ENCODE measurements at regions not wholly inside any gene's neighbourhood (a gene's known extent, or its start where the extent isn't known, plus 50 kb on each side); places are given as distances from the start of the nearest gene placed in this dataset.

DNA sequence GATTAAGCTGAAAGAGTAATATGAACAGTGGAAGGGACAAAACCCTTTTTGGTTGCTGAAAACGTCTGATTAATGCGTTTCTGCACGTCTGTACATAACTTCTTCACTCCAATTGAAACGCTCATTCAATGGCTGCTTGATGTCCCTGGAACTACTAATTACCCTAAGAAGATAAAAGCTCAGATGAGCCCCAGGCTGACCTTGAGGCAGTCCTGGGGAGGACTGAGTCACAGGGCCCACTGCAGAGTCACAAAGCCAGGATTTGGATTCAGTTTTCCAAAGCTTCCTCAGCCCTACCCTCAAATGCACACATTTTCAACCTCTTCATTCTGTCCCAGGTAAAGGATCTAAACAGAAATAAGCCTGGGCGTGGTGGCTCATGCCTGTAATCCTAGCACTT lies 75.0 kb upstream of the FLT1 start:
- Histone ChIP-seq H3K27me3 (ENCODE audit: insufficient read depth, low read length) (no peaks in the 10 kb centered on the region), H3K4me2 (ENCODE audit: insufficient read depth, low read length) (no peak overlapping the region), H3K4me3 (ENCODE audit: insufficient read depth, low read length) (no peak overlapping the region), H4K20me1 (ENCODE audit: insufficient read depth, low read length) (no peaks in the 10 kb centered on the region), H3K9me3 (ENCODE audit: low read depth, low read length) (no peaks in the 10 kb centered on the region), H3K79me2 (ENCODE audit: insufficient read depth, low read length) (no peaks in the 10 kb centered on the region), H3K4me1 (ENCODE audit: insufficient read depth, low read length) (no peaks in the 10 kb centered on the region), H3K36me3 (ENCODE audit: insufficient read depth, low read length) (no peaks in the 10 kb centered on the region), H2AFZ (ENCODE audit: low read length) (no peak overlapping the region), H3K27ac (ENCODE audit: low read depth, low read length) (no peak overlapping the region)
- TF ChIP-seq, protein P1, sequence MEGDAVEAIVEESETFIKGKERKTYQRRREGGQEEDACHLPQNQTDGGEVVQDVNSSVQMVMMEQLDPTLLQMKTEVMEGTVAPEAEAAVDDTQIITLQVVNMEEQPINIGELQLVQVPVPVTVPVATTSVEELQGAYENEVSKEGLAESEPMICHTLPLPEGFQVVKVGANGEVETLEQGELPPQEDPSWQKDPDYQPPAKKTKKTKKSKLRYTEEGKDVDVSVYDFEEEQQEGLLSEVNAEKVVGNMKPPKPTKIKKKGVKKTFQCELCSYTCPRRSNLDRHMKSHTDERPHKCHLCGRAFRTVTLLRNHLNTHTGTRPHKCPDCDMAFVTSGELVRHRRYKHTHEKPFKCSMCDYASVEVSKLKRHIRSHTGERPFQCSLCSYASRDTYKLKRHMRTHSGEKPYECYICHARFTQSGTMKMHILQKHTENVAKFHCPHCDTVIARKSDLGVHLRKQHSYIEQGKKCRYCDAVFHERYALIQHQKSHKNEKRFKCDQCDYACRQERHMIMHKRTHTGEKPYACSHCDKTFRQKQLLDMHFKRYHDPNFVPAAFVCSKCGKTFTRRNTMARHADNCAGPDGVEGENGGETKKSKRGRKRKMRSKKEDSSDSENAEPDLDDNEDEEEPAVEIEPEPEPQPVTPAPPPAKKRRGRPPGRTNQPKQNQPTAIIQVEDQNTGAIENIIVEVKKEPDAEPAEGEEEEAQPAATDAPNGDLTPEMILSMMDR (IDR thresholded peaks at IDR 0.05; ENCODE audit: extremely low read depth, low read depth, low read length) = no peak
- DNase-seq (ENCODE audit: insufficient read length, low spot score, missing footprints) = no peak

DNA sequence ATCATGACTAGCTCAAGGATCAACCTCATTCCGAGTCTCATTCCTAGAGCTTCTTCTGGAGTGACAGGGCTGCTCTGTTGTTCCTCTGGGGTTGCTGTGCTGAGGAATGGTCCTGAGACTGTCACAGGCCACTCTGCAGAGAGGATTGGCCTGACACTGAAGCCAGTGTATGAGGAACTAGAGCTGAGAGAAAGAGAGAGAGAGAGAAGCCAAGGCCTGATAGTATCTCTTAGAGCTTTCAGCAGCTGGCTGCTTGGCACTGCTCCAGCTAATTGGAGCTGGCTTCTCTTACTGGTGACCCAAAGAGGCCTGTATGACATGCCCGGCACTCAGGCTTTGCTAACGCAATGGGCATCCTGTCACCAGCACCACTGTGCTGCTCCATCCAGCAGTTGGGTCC lies 73.4 kb upstream of the FLT1 start:
- Histone ChIP-seq H3K27me3 (ENCODE audit: insufficient read depth, low read length) (no peaks in the 10 kb centered on the region), H3K79me2 (ENCODE audit: insufficient read depth, low read length) (no peaks in the 10 kb centered on the region), H3K4me2 (ENCODE audit: insufficient read depth, low read length) (no peak overlapping the region), H4K20me1 (ENCODE audit: insufficient read depth, low read length) (no peaks in the 10 kb centered on the region), H3K9me3 (ENCODE audit: low read depth, low read length) (no peaks in the 10 kb centered on the region), H3K4me3 (ENCODE audit: insufficient read depth, low read length) (no peak overlapping the region), H3K36me3 (ENCODE audit: insufficient read depth, low read length) (no peaks in the 10 kb centered on the region), H3K27ac (ENCODE audit: low read depth, low read length) (no peak overlapping the region), H2AFZ (ENCODE audit: low read length) (peak overlapping the region; percentile 1), H3K4me1 (ENCODE audit: insufficient read depth, low read length) (no peaks in the 10 kb centered on the region)
- TF ChIP-seq, protein P1 (IDR thresholded peaks at IDR 0.05; ENCODE audit: extremely low read depth, low read depth, low read length) = no peak
- no peak for DNase-seq (ENCODE audit: insufficient read length, low spot score, missing footprints)

DNA sequence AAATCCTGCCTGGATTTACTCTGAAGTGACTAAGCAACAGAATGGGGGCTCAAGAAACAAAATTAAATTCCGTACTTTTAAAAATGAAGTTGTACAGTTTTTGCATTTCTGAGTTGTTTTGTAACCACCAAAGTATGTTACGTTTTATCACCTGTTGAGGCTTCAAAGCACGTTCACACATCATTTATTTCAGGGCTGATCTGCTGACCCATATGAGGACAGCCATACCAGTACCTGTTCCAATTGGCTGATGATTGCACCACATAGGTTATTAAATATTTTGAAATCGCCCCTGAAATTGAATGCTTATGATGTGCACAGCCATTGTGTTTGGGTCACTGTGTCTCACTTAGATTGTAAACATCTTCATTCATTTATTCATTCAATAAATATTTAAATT lies 72.0 kb upstream of the FLT1 start:
- H3K27ac ChIP-seq (ENCODE audit: low read depth, low read length) = no peak overlapping the region
- TF ChIP-seq, protein P1 (IDR thresholded peaks at IDR 0.05; ENCODE audit: extremely low read depth, low read depth, low read length) = no peak
- H3K27me3 ChIP-seq (ENCODE audit: insufficient read depth, low read length) = no peaks in the 10 kb centered on the region
- no peaks in the 10 kb centered on the region for H3K9me3 ChIP-seq (ENCODE audit: low read depth, low read length)
- H3K4me2 ChIP-seq (ENCODE audit: insufficient read depth, low read length) = no peak overlapping the region
- no peak overlapping the region for H3K4me3 ChIP-seq (ENCODE audit: insufficient read depth, low read length)
- H3K79me2 ChIP-seq (ENCODE audit: insufficient read depth, low read length) = no peaks in the 10 kb centered on the region
- no peak overlapping the region for H2AFZ ChIP-seq (ENCODE audit: low read length)
- H4K20me1 ChIP-seq (ENCODE audit: insufficient read depth, low read length) = no peaks in the 10 kb centered on the region
- no peak for DNase-seq (ENCODE audit: insufficient read length, low spot score, missing footprints)
- H3K4me1 ChIP-seq (ENCODE audit: insufficient read depth, low read length) = no peaks in the 10 kb centered on the region
- no peaks in the 10 kb centered on the region for H3K36me3 ChIP-seq (ENCODE audit: insufficient read depth, low read length)

DNA sequence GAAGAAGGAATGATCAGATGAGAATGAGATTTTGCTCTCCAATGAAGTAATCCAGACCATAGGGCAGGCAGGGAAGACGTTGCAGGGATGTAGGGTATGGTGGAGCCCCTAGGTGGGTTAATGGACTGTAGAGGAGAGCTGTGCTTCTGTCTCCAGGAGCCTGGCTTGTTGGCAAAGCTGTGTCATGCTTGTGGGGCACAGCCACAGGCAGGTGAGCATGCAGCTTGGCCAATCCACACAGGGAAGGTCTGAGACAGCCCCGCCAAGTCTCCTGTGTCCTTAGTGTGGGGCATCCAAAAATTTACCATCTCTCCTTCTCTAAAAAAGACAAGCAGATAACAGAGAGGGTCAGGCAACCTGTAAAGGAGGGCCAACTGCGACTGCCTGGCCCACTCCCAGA lies 71.4 kb upstream of the FLT1 start:
- Histone ChIP-seq H3K27ac (ENCODE audit: low read depth, low read length) (no peak overlapping the region), H3K36me3 (ENCODE audit: insufficient read depth, low read length) (no peaks in the 10 kb centered on the region), H3K4me3 (ENCODE audit: insufficient read depth, low read length) (no peak overlapping the region), H3K4me2 (ENCODE audit: insufficient read depth, low read length) (no peak overlapping the region), H3K27me3 (ENCODE audit: insufficient read depth, low read length) (no peaks in the 10 kb centered on the region), H3K9me3 (ENCODE audit: low read depth, low read length) (no peaks in the 10 kb centered on the region), H4K20me1 (ENCODE audit: insufficient read depth, low read length) (no peaks in the 10 kb centered on the region), H3K4me1 (ENCODE audit: insufficient read depth, low read length) (no peaks in the 10 kb centered on the region), H3K79me2 (ENCODE audit: insufficient read depth, low read length) (no peaks in the 10 kb centered on the region), H2AFZ (ENCODE audit: low read length) (no peak overlapping the region)
- DNase-seq (ENCODE audit: insufficient read length, low spot score, missing footprints) = no peak
- TF ChIP-seq, protein P1 (IDR thresholded peaks at IDR 0.05; ENCODE audit: extremely low read depth, low read depth, low read length) = no peak
